Left ventricle myocardium superior (tissue), 1 donor: ENCODE measurements at regions not wholly inside any gene's neighbourhood (a gene's known extent, or its start where the extent isn't known, plus 50 kb on each side); places are given as distances from the start of the nearest gene placed in this dataset.
"Not testable (repeated sequence)": the region's sequence is repeated elsewhere in the genome, so short reads cannot be mapped to it uniquely, and the experiment has no call there.

ENCODE experiments used
- ATAC-seq: fragments of 200-7000 bp; cut with Tn5 transposase; one replicate; pipeline ENCODE4 v1.9.1; 2020; ENCODE audit warnings: mild to moderate bottlenecking, moderate library complexity
- DNase-seq: peaks from one replicate; pipeline ENCODE4 v3.0.0-alpha.2; 2020
- intact Hi-C: fragments of 100-400 bp; cut with micrococcal nuclease; formaldehyde crosslinking; loops from one replicate; pipeline ENCODE4 v1.11.0; 2022
- donor health status: DM: no; HTN: yes; CAD: no; lungs with severe emphysema.

GRCh38 chr6:84583784-84584183, 180.6 kb downstream of the TBX18 start:
- intact Hi-C loops: no loop called here
- no peak for ATAC-seq
- DNase-seq: no peak

- DNase-seq (no peak), ATAC-seq (no peak)
- intact Hi-C loops: no loop called here
Observed at GRCh38 chr6:84582997-84583396, 181.4 kb downstream of the TBX18 start.

GRCh38 chr6:84581494-84582259, 182.7 kb downstream of the TBX18 start:
- no peak for DNase-seq
- ATAC-seq: no peak
- intact Hi-C loops: no loop called here

- intact Hi-C loops: no loop called here
- no peak for ATAC-seq
Observed at GRCh38 chr6:84579404-84579803, 185.0 kb downstream of the TBX18 start.

GRCh38 chr6:84576029-84576428, 188.4 kb downstream of the TBX18 start:
- intact Hi-C loops: no loop called here
- no peak for ATAC-seq
- DNase-seq: no peak

More at GRCh38 chr6:84579404-84579803, 185.0 kb downstream of the TBX18 start:
- no peak for DNase-seq

- ATAC-seq (no peak), DNase-seq (no peak)
- intact Hi-C loops: no loop called here
Observed at GRCh38 chr6:84575264-84575663, 189.1 kb downstream of the TBX18 start.

- ATAC-seq (no peak), DNase-seq (no peak)
- intact Hi-C loops: no loop called here
Observed at GRCh38 chr6:84569882-84570281, 194.5 kb downstream of the TBX18 start.

- DNase-seq (no peak), ATAC-seq (no peak)
- intact Hi-C loops: no loop called here
Observed at GRCh38 chr6:84568971-84569370, 195.4 kb downstream of the TBX18 start.

- ATAC-seq, DNase-seq, intact Hi-C loops: not testable (repeated sequence)
Observed at GRCh38 chr6:84565718-84566117, 198.7 kb downstream of the TBX18 start.

GRCh38 chr6:84560436-84561390, 203.7 kb downstream of the TBX18 start:
- intact Hi-C loops: no loop called here
- ATAC-seq: no peak
- DNase-seq: no peak

GRCh38 chr6:84556541-84557335, 207.7 kb downstream of the TBX18 start:
- peak; percentile 35 for ATAC-seq
- intact Hi-C loops: no loop called here

GRCh38 chr6:84554706-84555105, 209.7 kb downstream of the TBX18 start:
- DNase-seq (no peak), ATAC-seq (no peak)
- intact Hi-C loops: no loop called here

More at GRCh38 chr6:84556541-84557335, 207.7 kb downstream of the TBX18 start:
- DNase-seq: no peak

GRCh38 chr6:84554074-84554473, 210.3 kb downstream of the TBX18 start:
- peak; percentile 60 for ATAC-seq
- DNase-seq: no peak
- intact Hi-C loops: no loop called here

- no peak for DNase-seq
- no peak for ATAC-seq
- intact Hi-C loops: no loop called here
Observed at GRCh38 chr6:84553527-84553926, 210.9 kb downstream of the TBX18 start.

- no peak for DNase-seq
- intact Hi-C loops: no loop called here
- ATAC-seq: no peak
Observed at GRCh38 chr6:84551797-84552196, 212.6 kb downstream of the TBX18 start.

- DNase-seq (no peak), ATAC-seq (no peak)
- intact Hi-C loops: no loop called here
Observed at GRCh38 chr6:84549917-84550316, 214.5 kb downstream of the TBX18 start.

GRCh38 chr6:84547341-84547801, 217.0 kb downstream of the TBX18 start:
- DNase-seq (no peak), ATAC-seq (no peak)
- intact Hi-C loops: no loop called here

GRCh38 chr6:84546427-84546914, 217.9 kb downstream of the TBX18 start:
- peak; percentile 74 for ATAC-seq
- intact Hi-C loops: no loop called here
- DNase-seq: peak; percentile 33
